ENCODE measurements at regions not wholly inside any gene's neighbourhood (a gene's known extent, or its start where the extent isn't known, plus 50 kb on each side); places are given as distances from the start of the nearest gene placed in this dataset.

DNA sequence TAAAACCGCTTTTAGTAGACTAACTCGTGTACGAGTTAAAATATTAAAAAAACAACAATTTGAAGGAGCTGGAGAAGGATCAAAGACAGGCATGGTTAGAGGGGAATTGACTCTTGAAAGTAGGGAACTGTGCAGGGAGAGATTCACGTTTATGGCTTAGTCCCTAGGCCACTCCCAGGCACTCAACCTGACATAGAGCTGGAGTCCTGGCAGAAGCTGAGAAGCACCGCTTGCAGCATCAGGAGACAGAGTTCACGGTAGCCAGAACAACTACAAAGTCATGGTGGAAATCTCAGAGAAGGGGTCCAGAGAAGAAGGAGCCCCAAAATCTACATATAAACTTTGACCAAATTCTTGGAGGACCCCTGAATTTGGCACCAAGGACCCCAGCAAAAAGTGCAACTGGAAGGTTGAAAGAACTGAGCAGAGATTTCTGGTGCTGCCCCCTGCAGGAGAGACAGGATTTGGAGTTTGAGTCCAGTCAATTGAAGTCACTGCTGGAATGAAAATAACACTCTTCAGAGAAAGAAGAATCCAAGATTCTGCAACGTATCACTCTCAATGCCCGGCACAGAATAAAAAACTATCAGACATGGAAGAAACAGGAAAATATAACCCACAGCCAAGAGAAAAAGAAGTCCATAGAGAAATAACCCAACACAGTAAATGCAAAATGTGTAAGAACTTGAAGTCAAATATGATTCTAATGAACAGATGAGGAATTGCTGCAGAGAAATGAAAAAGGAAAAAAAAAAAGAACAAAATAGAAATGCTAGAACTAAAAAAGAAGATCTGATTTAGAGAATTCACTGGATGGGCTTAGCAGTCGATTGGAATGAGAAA lies 493.3 kb upstream of the PODXL start:
- Histone ChIP-seq H3K4me1 (ENCODE audit: control insufficient read depth, insufficient read depth, low read length) (peaks cover 4% of the 10 kb centered on the region), H3K4me3 (ENCODE audit: low read length) (no peak overlapping the region), H3K27ac (ENCODE audit: low read depth, low read length) (no peak overlapping the region), H3K27me3 (ENCODE audit: control insufficient read depth, insufficient read depth, low read length) (no peaks in the 10 kb centered on the region), H3K36me3 (ENCODE audit: control insufficient read depth, insufficient read depth, low read length) (no peaks in the 10 kb centered on the region), H3K9ac (ENCODE audit: low read length) (no peak overlapping the region)

DNA sequence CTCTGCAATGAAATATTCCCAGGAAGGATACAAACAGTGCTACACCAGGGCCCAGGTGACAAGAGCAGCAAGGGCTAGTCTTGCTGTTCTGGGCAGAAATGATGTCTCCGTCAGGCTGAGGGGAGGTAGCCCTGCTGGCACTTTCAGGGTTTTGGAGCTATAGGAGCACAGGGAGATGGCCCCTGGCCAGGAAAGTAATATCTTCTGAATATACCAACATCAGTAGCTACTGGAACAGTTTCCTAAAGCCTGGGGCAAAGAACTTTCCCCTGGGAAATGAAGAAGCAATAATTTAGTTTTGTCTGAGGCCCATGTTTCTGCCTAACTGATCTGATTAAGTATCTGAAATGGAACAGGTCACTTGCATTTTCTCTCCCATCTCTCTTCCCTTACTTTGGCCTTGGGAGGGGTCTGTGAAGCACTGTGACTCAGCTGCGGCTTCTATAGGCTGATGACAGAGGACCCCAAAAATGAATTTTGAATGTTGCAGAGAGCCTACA lies 489.1 kb upstream of the PODXL start:
- no peak overlapping the region for H3K27ac ChIP-seq (ENCODE audit: low read depth, low read length)
- no peak overlapping the region for H3K9ac ChIP-seq (ENCODE audit: low read length)
- no peaks in the 10 kb centered on the region for H3K36me3 ChIP-seq (ENCODE audit: control insufficient read depth, insufficient read depth, low read length)
- no peaks in the 10 kb centered on the region for H3K4me1 ChIP-seq (ENCODE audit: control insufficient read depth, insufficient read depth, low read length)
- no peaks in the 10 kb centered on the region for H3K27me3 ChIP-seq (ENCODE audit: control insufficient read depth, insufficient read depth, low read length)
- H3K4me3 ChIP-seq (ENCODE audit: low read length), result no peak overlapping the region

DNA sequence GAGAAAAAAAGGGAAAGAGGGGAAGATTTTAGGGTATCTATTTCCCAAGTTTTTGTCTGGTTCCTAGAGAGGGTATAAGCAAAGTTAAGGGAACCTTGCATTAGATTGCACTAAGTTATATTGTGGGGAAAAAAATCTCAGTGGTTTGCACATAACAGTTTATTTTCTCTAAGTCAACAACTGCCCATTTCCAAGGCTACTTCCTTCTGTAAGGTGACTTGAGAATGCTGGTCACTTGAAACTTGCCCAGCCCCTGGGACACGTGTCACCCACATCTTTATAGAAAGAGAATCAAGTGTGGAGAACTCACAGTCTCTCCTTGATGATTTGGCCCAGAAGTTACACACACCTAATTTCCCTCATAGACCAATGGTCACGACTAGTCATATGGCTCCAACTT lies 488.6 kb upstream of the PODXL start:
- H3K4me3 ChIP-seq (ENCODE audit: low read length), result no peak overlapping the region
- H3K4me1 ChIP-seq (ENCODE audit: control insufficient read depth, insufficient read depth, low read length), result no peaks in the 10 kb centered on the region
- no peak overlapping the region for H3K27ac ChIP-seq (ENCODE audit: low read depth, low read length)
- H3K27me3 ChIP-seq (ENCODE audit: control insufficient read depth, insufficient read depth, low read length), result no peaks in the 10 kb centered on the region
- H3K36me3 ChIP-seq (ENCODE audit: control insufficient read depth, insufficient read depth, low read length), result no peaks in the 10 kb centered on the region
- no peak overlapping the region for H3K9ac ChIP-seq (ENCODE audit: low read length)

GRCh38 chr7:132044247-132044646 lies 487.8 kb upstream of the PODXL start:
- H3K4me1 ChIP-seq (ENCODE audit: control insufficient read depth, insufficient read depth, low read length), result no peaks in the 10 kb centered on the region
- no peak overlapping the region for H3K27ac ChIP-seq (ENCODE audit: low read depth, low read length)
- H3K27me3 ChIP-seq (ENCODE audit: control insufficient read depth, insufficient read depth, low read length), result no peaks in the 10 kb centered on the region
- H3K9ac ChIP-seq (ENCODE audit: low read length), result no peak overlapping the region
- no peaks in the 10 kb centered on the region for H3K36me3 ChIP-seq (ENCODE audit: control insufficient read depth, insufficient read depth, low read length)
- H3K4me3 ChIP-seq (ENCODE audit: low read length), result no peak overlapping the region

DNA sequence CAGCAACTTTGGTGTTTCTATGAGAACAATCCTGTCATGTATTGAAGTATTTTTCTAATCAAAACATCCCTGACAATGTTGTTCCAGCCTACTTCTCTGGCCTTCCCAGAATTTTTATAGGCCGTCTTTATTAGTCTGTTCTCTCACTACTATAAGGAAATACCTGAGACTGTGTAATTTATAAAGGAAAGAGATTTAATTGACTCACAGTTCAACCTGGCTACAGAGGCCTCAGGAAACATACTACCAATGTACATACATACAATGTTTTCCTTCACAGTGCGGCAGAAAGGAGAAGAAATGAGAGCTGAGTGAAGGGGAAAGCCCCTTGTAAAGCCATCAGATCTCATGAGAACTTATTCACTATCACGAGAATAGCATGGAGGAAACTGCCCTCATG lies 484.7 kb upstream of the PODXL start:
- no peak overlapping the region for H3K9ac ChIP-seq (ENCODE audit: low read length)
- no peaks in the 10 kb centered on the region for H3K4me1 ChIP-seq (ENCODE audit: control insufficient read depth, insufficient read depth, low read length)
- no peaks in the 10 kb centered on the region for H3K27me3 ChIP-seq (ENCODE audit: control insufficient read depth, insufficient read depth, low read length)
- H3K4me3 ChIP-seq (ENCODE audit: low read length), result no peak overlapping the region
- H3K36me3 ChIP-seq (ENCODE audit: control insufficient read depth, insufficient read depth, low read length), result no peaks in the 10 kb centered on the region
- no peak overlapping the region for H3K27ac ChIP-seq (ENCODE audit: low read depth, low read length)

DNA sequence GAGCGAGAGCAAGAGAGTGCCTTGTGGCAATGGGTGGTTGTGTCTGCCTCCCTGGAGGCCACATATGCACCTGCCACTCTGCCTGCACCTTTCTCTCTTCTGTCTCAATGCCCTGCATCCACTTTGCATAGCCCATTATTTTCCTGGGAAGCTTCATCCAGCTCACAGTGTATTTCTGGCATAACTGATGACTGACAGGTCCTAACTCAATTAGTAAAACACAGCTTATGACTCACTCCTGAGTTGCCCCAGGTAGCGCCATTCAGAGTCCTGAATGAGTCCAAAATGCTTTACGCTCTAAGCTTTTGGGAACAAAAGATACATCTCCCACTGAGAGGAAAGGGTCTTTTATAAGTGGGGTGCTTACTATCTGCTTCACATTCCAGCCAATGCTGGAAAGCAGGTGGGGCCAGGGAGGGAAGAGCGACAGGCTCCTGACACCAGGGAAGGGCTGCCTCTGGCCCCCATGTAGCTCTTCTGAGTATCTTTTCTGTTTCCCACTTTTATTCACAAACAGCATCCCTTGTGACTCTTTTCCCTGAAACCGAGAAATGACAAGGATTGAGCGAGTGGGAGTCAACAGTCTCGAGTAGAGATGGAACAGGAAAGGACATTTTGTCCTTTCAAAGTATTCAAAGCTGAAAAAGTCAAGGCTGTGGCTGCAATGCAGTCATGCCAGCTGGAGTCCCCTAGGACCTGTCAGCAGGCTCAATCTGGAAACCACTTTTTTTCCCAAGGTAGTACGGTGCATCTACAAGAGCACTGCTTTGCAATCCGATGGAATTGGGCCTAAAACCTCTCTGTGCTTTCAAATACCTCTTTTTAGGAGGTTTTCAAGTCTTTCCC lies 479.3 kb upstream of the PODXL start:
- Histone ChIP-seq H3K4me1 (ENCODE audit: control insufficient read depth, insufficient read depth, low read length) (no peaks in the 10 kb centered on the region), H3K4me3 (ENCODE audit: low read length) (no peak overlapping the region), H3K27ac (ENCODE audit: low read depth, low read length) (no peak overlapping the region), H3K9ac (ENCODE audit: low read length) (no peak overlapping the region), H3K27me3 (ENCODE audit: control insufficient read depth, insufficient read depth, low read length) (no peaks in the 10 kb centered on the region), H3K36me3 (ENCODE audit: control insufficient read depth, insufficient read depth, low read length) (no peaks in the 10 kb centered on the region)

- H3K27ac ChIP-seq (ENCODE audit: low read depth, low read length), result no peak overlapping the region
- H3K4me3 ChIP-seq (ENCODE audit: low read length), result no peak overlapping the region
- no peaks in the 10 kb centered on the region for H3K36me3 ChIP-seq (ENCODE audit: control insufficient read depth, insufficient read depth, low read length)
- no peak overlapping the region for H3K9ac ChIP-seq (ENCODE audit: low read length)
- no peaks in the 10 kb centered on the region for H3K27me3 ChIP-seq (ENCODE audit: control insufficient read depth, insufficient read depth, low read length)
- H3K4me1 ChIP-seq (ENCODE audit: control insufficient read depth, insufficient read depth, low read length), result no peaks in the 10 kb centered on the region
These were observed 478.5 kb upstream of the PODXL start for GRCh38 chr7:132034748-132035416.

- no peak overlapping the region for H3K9ac ChIP-seq (ENCODE audit: low read length)
These were observed 474.5 kb upstream of the PODXL start for GRCh38 chr7:132030883-132031282.

GRCh38 chr7:132030086-132030568 lies 473.7 kb upstream of the PODXL start:
- no peak overlapping the region for H3K27ac ChIP-seq (ENCODE audit: low read depth, low read length)
- H3K9ac ChIP-seq (ENCODE audit: low read length), result no peak overlapping the region
- H3K27me3 ChIP-seq (ENCODE audit: control insufficient read depth, insufficient read depth, low read length), result no peaks in the 10 kb centered on the region
- H3K4me1 ChIP-seq (ENCODE audit: control insufficient read depth, insufficient read depth, low read length), result peaks cover 2% of the 10 kb centered on the region
- H3K36me3 ChIP-seq (ENCODE audit: control insufficient read depth, insufficient read depth, low read length), result no peaks in the 10 kb centered on the region
- no peak overlapping the region for H3K4me3 ChIP-seq (ENCODE audit: low read length)

More at GRCh38 chr7:132030883-132031282, 474.5 kb upstream of the PODXL start:
- Histone ChIP-seq H3K36me3 (ENCODE audit: control insufficient read depth, insufficient read depth, low read length) (no peaks in the 10 kb centered on the region), H3K4me1 (ENCODE audit: control insufficient read depth, insufficient read depth, low read length) (peaks cover 2% of the 10 kb centered on the region), H3K27me3 (ENCODE audit: control insufficient read depth, insufficient read depth, low read length) (no peaks in the 10 kb centered on the region), H3K27ac (ENCODE audit: low read depth, low read length) (no peak overlapping the region), H3K4me3 (ENCODE audit: low read length) (no peak overlapping the region)

DNA sequence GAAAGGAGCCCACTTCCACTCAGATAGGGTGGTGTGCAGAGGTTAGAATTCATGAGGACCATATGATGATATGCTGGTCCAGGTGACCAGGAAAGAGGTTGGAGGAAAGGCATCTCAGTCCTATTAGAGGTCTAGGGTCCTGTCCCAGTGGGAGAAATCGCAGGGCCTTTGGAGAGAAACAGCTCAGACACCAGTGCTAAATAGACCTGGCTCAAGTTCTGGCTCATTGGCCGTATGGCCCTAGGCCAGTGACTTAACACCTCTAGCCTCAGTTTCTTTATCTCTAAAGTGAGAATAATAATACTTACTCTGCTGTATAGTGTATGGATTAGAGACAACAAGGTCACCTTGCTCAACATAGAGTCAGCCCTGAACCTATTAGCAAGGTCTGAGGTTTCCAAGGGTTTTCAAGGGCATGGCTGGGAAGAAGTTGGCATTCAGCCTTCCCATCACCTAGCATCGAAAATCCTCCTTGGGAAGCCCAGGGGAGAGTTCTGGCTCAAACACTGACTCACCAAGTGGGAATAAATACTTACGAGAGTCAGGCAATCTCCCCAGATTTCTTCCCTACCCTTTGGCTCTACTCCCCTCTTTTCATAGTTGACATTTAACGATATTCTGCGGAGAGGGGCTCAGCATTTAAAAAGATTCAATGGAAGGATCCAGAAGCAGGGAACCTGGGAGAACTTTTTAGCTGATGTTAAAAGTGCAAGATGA lies 473.1 kb upstream of the PODXL start:
- no peak overlapping the region for H3K27ac ChIP-seq (ENCODE audit: low read depth, low read length)
- no peaks in the 10 kb centered on the region for H3K27me3 ChIP-seq (ENCODE audit: control insufficient read depth, insufficient read depth, low read length)
- H3K36me3 ChIP-seq (ENCODE audit: control insufficient read depth, insufficient read depth, low read length), result no peaks in the 10 kb centered on the region

GRCh38 chr7:132028144-132028920 lies 471.9 kb upstream of the PODXL start:
- H3K36me3 ChIP-seq (ENCODE audit: control insufficient read depth, insufficient read depth, low read length), result no peaks in the 10 kb centered on the region
- H3K27ac ChIP-seq (ENCODE audit: low read depth, low read length), result no peak overlapping the region
- no peaks in the 10 kb centered on the region for H3K27me3 ChIP-seq (ENCODE audit: control insufficient read depth, insufficient read depth, low read length)
- H3K4me3 ChIP-seq (ENCODE audit: low read length), result no peak overlapping the region
- no peak overlapping the region for H3K9ac ChIP-seq (ENCODE audit: low read length)
- H3K4me1 ChIP-seq (ENCODE audit: control insufficient read depth, insufficient read depth, low read length), result peaks cover 2% of the 10 kb centered on the region

More for the DNA sequence above, 473.1 kb upstream of the PODXL start:
- Histone ChIP-seq H3K9ac (ENCODE audit: low read length) (no peak overlapping the region), H3K4me3 (ENCODE audit: low read length) (no peak overlapping the region), H3K4me1 (ENCODE audit: control insufficient read depth, insufficient read depth, low read length) (peaks cover 2% of the 10 kb centered on the region)

All from rectal smooth muscle tissue (tissue), 1 donor.